ENCODE measurements at regions not wholly inside any gene's neighbourhood (a gene's known extent, or its start where the extent isn't known, plus 50 kb on each side); places are given as distances from the start of the nearest gene placed in this dataset.

GRCh38 chr11:130997278-130997677 is 81.0 kb upstream of the SNX19 start:
- Histone ChIP-seq H3K27ac (no peak overlapping the region), H3K27me3 (no peaks in the 10 kb centered on the region), H3K36me3 (no peaks in the 10 kb centered on the region), H3K4me3 (no peak overlapping the region), H3K4me1 (no peaks in the 10 kb centered on the region), H3K9me3 (no peaks in the 10 kb centered on the region), H3K9ac (ENCODE audit: low read depth in 2 of 2, low read length in 2 of 2) (no peak overlapping the region)
- TF ChIP-seq CTCF (IDR thresholded peaks at IDR 0.05), result no peak
- DNase-seq, result no peak
- intact Hi-C loops (cut with DNase I), result no loop called here

GRCh38 chr11:130999086-130999485 is 82.8 kb upstream of the SNX19 start:
- no peak for TF ChIP-seq CTCF (IDR thresholded peaks at IDR 0.05)
- Histone ChIP-seq H3K4me3 (no peak overlapping the region), H3K27ac (no peak overlapping the region), H3K4me1 (no peaks in the 10 kb centered on the region), H3K9ac (ENCODE audit: low read depth in 2 of 2, low read length in 2 of 2) (no peak overlapping the region), H3K36me3 (no peaks in the 10 kb centered on the region), H3K27me3 (no peaks in the 10 kb centered on the region), H3K9me3 (no peaks in the 10 kb centered on the region)
- no peak for DNase-seq
- intact Hi-C loops (cut with DNase I), result no loop called here

GRCh38 chr11:130999992-131000770 is 83.9 kb upstream of the SNX19 start:
- Histone ChIP-seq H3K4me1 (no peaks in the 10 kb centered on the region), H3K9ac (ENCODE audit: low read depth in 2 of 2, low read length in 2 of 2) (no peak overlapping the region), H3K36me3 (no peaks in the 10 kb centered on the region), H3K27me3 (no peaks in the 10 kb centered on the region), H3K27ac (no peak overlapping the region), H3K4me3 (no peak overlapping the region), H3K9me3 (no peaks in the 10 kb centered on the region)
- intact Hi-C loops (cut with DNase I), result no loop called here
- no peak for DNase-seq
- no peak for TF ChIP-seq CTCF (IDR thresholded peaks at IDR 0.05)

GRCh38 chr11:131002145-131002544 is 85.9 kb upstream of the SNX19 start:
- DNase-seq, result no peak
- Histone ChIP-seq H3K4me1 (no peaks in the 10 kb centered on the region), H3K27me3 (no peaks in the 10 kb centered on the region), H3K27ac (no peak overlapping the region), H3K9me3 (no peaks in the 10 kb centered on the region), H3K9ac (ENCODE audit: low read depth in 2 of 2, low read length in 2 of 2) (no peak overlapping the region), H3K36me3 (no peaks in the 10 kb centered on the region), H3K4me3 (no peak overlapping the region)
- intact Hi-C loops (cut with DNase I), result no loop called here
- TF ChIP-seq CTCF (IDR thresholded peaks at IDR 0.05), result no peak

GRCh38 chr11:131005829-131006228 is 89.5 kb upstream of the SNX19 start:
- H3K9me3 ChIP-seq, result no peaks in the 10 kb centered on the region
- no peaks in the 10 kb centered on the region for H3K4me1 ChIP-seq
- no peak overlapping the region for H3K4me3 ChIP-seq
- intact Hi-C loops (cut with DNase I), result no loop called here
- H3K36me3 ChIP-seq, result no peaks in the 10 kb centered on the region
- no peak overlapping the region for H3K27ac ChIP-seq
- H3K27me3 ChIP-seq, result no peaks in the 10 kb centered on the region
- DNase-seq, result no peak
- H3K9ac ChIP-seq (ENCODE audit: low read depth in 2 of 2, low read length in 2 of 2), result no peak overlapping the region
- TF ChIP-seq CTCF (IDR thresholded peaks at IDR 0.05), result no peak
